ENCODE measurements at regions not wholly inside any gene's neighbourhood (a gene's known extent, or its start where the extent isn't known, plus 50 kb on each side); places are given as distances from the start of the nearest gene placed in this dataset.

DNA sequence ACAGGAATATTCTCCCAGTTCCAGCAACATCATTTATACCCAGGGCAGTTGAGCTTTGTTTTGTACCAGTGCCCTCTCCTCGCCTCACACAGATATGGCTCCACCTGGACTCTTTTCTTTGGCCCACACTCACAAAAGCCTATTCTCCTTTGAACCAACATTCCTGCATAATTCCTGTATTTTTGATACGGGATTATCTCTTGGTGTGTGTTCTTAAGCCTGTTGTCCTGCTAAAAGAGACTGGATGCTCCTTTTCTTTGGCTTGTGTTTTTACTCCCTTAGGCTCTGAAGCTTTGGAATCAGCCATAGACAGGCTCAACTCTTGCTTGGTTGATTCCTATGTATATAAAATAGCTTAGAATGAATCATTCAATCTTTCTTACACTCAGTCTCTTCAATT lies 305.4 kb upstream of the SATB1 start:
- TF ChIP-seq POLR2AphosphoS5 (IDR thresholded peaks at IDR 0.05; ENCODE audit: insufficient read depth in 1 of 2, low read depth in 1 of 2) = no peak
- TF ChIP-seq POLR2A (IDR thresholded peaks at IDR 0.05) = no peak
- no peak for TF ChIP-seq CTCF (IDR thresholded peaks at IDR 0.05)

Measured in vagina (tissue), 2 donors.